HG03280 (cell line): ENCODE measurements at regions not wholly inside any gene's neighbourhood (a gene's known extent, or its start where the extent isn't known, plus 50 kb on each side); places are given as distances from the start of the nearest gene placed in this dataset.
A peak's percentile ranks its signal among the peaks of the same experiment; 100 is the strongest.

ENCODE experiments used
- ATAC-seq: cut with Tn5 transposase; IDR thresholded peaks from one replicate; pipeline ENCODE4 v1.9.1; 2021; ENCODE audit warnings: mild to moderate bottlenecking, moderate library complexity; ENCODE audit not compliant: unreplicated experiment

DNA sequence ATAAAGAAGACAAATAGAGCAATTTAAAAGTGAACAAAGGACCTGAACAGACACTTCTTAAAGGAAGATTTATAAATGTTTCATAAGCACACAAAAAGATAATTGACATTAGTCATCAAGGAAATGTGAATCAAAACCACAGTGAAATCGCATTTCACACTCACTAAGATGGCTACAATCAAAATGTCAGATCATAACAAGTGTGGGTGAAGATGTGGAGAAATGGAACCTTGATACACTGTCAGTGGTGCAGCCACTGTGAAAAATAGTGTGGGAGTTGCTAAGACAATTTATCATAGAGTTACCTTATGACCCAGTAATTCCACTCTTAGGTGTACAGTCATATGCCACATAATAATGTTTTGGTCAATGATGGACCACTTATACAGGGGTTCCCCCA is 54.5 kb upstream of the HTR4 start:
- no peak for ATAC-seq

DNA sequence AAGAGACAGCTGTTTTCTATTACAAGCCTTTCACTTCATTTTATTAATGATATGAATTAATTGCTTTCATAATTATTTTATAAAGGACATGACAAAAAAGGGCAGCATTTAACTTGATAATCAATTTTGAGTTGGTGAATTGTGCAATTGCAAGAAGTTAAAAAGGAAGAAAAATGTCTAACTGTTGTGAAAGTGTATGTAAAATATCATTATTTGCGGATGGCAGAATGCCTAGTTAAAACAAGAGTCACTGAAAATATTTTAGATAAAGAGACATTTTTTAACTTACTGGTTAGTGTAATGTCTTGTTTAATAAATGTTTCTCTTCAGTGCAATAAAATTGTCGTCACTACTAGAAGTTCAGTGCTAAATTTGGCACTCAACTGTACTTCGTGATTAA is 57.6 kb upstream of the HTR4 start:
- ATAC-seq: no peak

DNA sequence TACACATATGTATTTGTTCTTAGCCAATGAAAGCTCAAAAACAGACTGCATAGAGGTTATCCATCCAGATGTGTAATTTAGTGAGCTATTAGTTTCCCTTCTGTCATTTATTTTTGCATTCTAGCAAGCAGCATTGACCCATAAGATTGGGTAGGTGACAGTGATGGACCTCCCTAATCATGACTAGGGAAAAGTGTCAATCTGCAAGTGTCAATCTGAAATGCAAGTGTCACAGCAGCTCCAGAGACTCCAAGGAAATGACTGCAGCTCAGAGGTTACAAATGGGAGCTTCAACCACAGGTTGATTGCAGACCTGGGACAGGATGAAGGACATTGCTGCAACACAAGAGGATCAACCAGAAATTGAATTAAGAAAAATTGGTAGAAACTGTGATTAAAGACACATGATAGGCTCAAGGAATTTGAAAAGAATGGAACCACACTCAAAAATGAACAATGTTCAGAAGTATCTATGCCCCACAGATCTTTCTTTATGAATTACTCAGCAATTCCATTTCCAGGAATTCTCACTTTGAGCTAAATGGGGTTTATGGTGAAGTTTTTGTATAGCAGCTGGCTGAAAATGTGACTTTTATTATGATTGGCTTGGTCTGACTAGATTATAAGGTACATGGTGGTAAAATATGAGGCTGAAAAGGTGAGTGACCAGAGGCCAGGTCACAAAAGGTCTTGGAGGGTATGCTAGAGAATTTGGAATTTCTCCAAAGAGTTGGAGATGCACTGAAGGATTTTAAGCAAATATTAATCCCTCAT is 59.6 kb upstream of the HTR4 start:
- ATAC-seq: no peak

DNA sequence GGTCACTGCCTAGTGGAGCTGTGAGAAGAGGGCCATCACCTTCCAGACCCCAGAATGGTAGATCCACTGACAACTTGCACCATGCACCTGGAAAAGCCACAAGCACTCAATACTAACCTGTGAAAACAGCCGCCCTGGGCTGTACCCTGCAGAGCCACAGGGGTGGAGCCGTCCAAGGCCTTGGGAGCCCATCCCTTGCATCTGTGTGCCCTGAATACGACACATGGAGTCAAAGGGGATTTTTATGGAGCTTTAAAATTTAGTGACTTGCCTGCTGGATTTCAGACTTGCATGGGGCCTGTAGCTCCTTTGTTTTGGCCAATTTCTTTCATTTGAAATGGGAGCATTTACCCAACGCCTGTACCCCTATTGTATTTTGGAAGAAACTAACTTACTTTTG is 62.4 kb upstream of the HTR4 start:
- ATAC-seq: no peak

DNA sequence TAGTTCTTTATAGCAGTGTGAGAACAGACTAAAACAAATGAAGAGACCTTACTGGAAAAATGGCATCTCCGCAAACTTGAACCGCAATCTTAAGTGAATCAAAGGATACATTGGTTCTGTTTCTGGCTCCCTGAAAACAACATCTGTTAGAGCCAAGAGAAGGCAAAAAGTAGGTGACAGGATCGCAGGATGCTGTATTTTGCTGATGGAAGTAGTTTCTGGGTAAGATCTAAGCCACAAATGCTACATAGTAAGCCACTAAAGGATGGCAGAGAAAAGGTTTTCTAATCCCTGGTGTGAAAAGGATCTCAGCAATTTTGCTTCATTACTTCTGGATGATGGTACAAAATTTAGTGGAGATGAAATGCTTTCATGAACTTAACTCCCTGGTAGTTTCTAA is 63.3 kb upstream of the HTR4 start:
- ATAC-seq: no peak

DNA sequence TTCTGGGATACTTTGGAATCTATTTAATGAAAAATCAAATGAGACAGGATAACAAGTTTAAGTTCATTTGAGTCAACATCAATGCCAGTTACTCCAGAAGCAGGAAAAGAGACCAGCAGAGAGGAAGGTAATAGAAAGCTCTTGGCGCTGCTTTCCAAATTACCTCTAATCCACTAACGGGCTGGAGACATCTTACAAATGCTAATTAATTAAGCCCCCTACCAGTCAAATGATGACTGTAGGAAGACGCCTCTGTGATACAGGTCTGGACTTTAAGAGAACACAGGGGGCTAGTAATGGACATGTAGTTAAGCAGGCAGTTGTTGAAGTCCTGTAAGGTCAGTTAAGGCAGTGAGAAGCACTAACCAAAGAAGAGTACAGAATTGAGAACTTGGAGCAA is 65.3 kb upstream of the HTR4 start:
- no peak for ATAC-seq

DNA sequence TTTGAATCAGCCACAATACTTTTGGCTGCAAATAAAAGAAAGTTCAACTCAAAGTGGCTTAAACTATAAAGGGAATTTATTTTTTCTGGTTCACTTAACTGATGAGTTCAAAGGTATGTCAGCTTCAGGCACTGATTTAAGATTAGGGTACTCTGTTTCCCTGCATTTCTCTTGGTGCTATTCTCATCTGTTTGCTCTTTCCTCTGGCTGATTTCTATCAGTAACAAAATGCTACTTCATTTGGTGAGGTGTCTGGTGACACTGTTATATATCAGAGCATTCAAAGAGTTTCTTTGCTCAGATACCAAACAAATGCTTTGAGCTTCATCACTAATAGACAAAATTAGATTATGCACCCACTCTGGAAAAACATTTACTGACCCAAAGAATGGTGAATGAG is 65.9 kb upstream of the HTR4 start:
- ATAC-seq: no peak

DNA sequence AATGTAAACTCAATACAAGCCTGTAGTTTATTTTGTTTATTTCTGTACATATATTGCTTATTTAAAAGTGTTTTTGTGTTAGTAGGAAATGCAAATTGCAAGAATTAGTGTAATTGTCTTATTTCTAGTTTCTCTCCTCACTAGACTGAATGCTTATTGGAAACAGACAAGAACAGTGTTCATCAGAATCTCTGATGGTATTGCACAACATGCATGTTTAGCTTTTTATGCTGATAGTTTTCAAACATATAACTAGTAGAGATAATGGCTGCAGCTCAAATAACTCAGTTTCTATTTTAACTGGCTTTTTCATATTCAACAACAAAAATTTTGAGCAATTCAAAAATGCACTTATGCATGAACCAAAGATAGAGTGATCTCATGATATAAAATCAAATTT is 68.8 kb upstream of the HTR4 start:
- ATAC-seq: no peak

DNA sequence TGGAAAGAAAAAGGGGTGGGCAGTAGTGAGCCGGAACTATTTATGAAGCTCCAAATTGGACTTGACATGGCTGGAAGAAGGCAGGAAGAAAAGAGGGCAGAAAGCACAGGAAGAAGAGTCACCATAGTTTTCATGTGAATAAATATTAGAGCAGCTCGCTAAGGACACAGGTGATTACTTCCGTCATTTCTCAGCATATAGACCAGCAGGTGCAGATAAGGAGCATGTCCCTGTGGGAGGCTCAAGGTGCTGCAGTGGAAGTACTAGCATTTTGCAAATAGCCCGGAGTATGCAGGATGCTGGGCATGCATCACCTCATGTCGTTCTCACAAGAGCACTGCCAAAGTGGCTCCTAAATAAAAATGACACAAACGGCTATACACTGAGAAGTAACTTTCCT is 71.3 kb upstream of the HTR4 start:
- ATAC-seq: no peak

DNA sequence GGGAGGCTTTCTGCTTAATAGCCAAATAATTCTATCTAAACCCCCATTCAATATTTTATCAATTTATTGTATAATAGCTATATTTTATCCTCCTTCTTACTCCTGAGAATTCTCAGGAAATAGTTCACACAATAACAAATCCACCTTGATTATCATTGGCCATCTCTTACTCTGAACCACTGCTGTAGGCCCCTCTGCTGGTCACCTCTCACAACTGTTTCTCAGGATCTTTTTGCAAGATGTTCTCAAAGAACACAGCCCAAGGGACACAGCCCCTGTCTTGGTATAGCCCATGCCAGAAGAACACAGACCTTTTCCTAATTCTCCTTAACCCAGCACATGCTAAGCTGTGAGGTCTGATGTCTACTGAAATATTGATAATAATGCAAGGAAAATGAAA is 74.9 kb upstream of the HTR4 start:
- no peak for ATAC-seq

DNA sequence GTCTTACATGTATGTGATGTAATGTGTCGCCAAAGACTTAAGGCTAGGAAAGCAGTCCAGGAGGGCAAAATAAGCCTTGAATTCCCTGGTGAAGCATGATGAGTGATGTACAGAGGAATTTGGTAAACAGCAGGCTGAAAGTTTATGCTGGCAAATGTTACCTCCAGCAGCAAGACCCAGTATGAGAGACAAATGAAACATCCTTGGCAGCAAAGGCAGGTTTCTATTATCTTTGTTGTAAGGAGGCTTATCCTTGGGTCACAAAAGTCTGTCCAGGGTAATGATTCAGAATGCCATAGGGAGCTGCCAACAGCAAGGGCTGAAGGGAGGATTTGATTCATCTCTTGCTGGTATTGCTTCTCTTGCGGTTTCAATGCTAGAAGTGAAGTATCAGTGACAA is 75.9 kb upstream of the HTR4 start:
- no peak for ATAC-seq

DNA sequence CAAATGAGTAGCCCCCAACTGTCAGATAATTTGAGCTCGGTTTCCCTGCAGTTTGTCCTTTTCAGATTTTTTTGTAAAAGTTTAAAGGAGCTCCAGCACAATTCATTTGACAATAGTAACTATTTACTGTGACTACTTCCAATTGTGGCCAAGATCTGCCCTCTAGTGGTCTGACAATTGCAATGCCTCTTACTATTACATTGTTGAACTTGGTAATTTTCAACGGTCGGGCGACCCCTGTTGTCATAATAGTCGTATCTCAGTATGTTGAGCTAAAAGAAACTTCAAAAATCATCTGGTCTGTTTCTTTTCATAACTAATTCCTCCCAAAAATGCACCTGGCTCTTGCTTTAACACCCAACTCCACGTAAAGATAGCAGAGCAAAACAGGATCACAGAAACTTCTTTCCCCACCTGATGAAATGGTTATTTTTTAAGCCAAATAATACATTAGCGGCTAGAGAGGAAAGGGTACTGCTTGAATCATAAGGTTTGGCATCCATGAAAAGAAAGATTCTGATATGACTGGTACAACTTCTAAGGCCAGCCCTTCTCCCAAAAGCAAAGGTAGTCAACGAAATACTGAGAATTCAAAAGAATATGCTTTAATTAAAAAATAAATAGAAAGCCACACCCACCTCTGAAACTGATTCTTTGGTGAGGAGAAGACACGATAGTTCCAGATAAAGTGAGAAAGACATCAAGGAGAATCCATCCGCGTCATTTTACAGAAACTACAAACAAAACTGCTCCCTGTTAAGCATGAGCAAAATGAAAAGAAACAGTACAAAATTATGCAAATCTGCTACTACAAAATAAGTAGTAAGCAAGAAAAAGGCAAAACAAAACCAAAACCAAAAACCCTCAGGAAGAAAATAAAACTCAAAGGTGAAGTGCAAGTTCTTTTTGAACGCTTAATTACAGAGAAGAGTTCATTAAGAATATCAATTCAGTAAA is 76.9 kb upstream of the HTR4 start:
- peak; percentile 89 for ATAC-seq

DNA sequence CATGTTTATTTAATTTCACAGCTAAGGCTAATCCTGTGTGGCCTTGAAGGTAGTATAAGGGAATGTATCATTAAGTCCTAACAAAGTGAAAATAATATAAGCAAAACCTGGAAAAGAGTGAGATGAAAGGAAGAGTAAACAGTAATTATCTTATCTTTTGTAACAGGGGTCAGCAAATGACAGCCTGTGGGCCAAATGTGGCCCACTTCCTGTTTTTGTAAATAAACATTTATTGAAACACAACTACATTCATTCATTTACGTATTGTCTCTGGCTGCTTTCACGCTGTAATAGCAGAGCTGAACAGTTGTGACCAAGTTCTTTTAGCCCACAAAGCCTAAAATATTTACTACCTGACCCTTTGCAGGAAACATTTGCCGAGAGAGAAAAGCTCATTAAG is 78.4 kb upstream of the HTR4 start:
- ATAC-seq: no peak

DNA sequence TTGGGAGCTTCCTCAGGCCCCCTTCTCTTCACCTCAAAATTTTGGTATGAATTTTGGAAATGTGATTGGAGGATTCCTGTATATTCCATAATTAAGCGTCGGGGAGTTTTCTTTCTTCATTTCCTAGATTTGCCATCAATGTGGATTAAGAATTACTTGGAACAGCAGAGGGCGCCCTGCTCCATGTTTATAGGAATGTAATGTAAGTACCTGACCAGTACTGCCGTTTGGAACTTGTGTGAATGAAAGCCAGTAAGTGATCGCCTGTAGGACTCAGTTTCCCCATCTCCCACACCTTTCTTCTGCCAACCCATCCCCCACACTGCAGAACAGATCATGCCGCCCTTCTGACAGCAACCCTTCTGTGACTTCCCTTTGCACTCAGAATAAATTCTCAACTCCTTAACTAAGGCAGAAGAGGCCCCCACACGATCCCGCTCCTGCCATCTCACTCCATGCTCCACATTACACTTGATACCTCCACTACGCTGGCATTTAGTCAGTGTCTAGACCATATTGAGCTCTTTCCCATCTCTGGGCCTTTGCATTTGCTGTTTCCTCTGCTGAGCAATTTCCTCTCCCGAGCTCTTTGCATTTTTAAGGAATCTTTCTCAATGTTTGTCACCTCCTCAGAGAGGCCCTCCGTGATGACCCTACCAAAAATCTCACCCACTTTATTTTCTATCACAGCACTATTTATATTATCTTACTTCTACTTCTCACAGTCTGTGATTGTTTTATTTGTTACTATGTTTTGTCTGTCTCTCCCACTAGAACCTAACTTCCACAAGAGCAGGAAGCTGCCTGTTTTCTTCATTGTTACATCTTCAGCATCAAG is 79.5 kb upstream of the HTR4 start:
- no peak for ATAC-seq

DNA sequence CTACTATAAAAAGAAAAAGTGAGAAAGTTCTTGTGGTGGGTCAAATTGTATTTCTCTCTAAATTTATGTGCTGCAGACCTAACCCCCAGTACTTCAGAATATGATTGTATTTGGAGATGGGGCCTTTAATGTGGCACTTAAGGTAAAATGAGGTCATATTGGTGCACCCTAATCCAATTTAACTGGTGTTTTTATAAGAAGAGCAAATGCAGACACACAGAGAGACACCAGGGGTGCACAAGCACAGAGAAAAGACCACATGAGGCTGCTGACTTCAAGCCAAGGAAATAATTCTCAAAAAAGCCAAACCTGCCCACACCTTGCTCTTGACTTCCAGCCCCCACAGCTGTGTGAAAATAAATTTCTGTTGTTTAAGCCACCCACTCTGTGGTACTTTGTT is 80.2 kb upstream of the HTR4 start:
- no peak for ATAC-seq

DNA sequence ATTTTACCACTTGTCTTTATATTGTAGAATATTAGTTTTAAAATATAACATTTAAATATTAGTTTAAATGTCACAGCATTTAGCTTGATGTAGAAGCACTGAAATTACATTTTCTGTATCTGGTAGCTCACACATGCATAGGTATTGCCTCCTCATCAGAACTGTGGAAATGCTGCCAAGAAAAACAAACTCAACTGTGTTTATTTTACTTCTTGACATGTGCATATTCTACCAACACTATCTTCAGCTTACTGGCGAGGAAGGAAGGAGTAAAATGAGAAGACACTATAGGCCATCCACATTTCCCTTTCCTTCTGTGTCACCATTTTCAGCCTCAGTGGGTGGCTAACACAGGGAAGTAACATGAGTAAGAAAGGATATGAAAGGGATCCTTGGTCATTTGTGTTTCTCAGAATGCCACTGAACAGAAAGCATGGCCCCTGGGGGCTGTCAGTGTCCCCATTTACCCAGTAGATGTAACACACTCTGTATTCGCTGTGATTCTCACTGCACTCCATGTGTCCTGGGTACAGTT is 81.0 kb upstream of the HTR4 start:
- no peak for ATAC-seq

DNA sequence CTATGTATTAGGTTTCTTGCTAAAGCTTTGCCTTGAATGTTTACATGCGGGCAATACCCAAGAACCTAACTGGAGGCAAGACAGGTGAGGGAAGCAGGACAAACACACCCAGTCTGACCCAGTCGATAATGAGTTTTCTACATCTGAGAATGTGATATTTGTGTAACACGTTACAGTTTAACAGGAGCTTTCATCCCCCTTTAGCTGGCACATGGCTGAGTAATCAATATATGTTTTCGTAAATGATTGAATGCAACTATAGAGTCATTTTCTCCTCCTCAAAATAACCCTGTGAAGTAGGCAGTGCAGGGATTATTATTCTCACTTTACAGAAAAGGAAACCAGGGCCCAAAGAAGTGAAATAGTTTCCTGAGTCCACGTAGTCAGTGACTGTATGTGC is 84.7 kb upstream of the HTR4 start:
- ATAC-seq: no peak

DNA sequence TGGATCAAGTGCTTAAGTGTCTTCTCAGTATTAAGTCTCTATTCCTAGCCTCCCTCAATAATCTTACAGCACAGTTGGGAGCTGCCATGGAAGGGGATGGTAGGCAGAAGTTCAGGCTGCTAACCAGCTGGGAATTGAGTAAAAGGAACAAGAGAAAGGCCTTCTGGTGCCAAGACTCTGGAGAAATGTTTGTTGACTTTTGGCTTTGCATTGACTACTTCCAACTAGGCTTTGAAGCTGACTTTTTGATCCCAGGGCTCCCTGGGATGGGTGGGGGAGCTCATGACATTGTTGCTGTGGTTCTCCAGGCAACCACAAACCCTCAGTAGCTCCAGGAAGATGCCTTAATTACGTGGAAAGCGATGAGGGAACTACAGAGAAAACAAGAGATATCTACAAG is 85.2 kb upstream of the HTR4 start:
- ATAC-seq: no peak

DNA sequence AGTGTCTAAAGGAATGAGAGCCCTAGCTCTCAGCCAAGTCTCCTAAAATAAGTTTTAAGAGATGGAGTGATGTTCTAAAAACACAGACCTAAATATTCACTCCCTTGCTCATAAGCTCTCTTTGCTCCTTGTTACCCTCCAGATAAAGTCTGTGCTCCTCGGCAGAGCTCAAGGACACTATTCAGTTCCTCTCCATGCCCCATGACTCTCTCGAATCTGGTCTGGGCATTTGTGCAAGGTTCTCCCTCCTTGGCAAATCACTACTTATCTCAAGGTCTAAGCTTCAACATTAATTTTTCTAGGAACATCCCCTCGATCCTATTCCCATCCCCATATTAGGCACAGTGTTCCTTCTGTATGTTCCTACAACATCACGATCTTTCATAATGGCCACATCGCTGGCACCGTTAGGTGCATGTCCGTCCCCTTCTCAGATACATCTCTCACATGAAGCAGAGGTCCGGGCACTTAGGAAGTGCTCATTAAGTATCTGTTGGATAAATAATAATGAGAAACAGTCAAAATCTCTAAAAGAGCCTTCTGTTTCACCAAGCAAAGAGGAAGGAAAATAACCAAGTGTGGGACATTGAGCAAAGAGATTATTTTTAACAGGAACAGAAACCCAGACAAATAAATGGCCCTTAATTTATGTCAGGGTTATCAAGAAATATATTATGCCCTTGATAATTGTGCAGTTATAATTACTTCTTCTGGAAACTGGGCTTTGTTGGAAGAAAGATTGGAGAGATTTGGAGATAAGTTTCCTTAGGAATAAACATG is 85.9 kb upstream of the HTR4 start:
- no peak for ATAC-seq

DNA sequence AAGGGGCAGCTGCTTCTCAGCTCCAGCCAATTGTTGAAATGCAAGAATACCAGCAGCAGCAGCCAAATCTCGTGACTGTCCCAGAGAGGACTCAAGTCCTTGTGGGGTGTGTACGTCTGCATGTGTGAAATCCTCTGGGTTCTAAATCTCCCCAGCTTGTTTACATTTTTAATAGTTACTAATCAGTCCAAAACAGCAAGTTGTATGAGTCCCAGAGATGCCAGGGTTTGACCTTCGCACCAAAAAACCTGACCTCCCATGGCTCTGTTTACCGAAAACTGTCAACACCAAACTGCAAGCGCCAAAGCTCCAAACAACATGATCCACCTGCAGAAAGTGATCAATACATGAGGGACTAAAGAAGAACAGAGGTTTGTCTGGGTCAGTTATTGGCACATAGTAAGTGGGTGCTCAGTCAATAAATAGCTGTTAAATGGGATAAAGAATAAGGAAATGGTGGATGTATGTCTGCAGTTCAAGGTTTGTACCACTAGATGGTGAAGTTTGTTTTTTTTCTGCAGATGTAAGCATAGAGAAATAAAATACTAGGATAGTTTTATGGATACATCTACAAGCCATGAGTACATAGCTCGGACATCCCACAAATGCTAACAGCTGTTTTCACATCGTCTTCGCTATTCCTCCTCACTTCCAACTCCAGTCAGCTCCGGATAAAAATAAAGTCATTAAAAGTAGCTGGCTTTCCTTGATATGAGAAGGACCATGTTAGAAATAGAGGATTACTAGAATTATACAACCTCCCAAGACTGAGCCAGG is 85.3 kb upstream of the ADRB2 start:
- ATAC-seq: no peak
